Endodermal cell (in vitro differentiated cells): ENCODE measurements at regions not wholly inside any gene's neighbourhood (a gene's known extent, or its start where the extent isn't known, plus 50 kb on each side); places are given as distances from the start of the nearest gene placed in this dataset.

ENCODE experiments used
- DNase-seq: peaks from one replicate; pipeline ENCODE4 v3.0.0-alpha.2; 2017
- H3K27ac ChIP-seq: 2 replicates; pipeline ENCODE4 v1.5.1; 2013; ENCODE audit warnings: mild to moderate bottlenecking, low read depth, low read length, moderate library complexity
- H3K27me3 ChIP-seq: 2 replicates; pipeline ENCODE4 v1.6.1; 2013; ENCODE audit warnings: mild to moderate bottlenecking, low read length, moderate library complexity; ENCODE audit not compliant: insufficient read depth, control insufficient read depth, poor library complexity, severe bottlenecking
- H3K36me3 ChIP-seq: 2 replicates; pipeline ENCODE4 v1.7.0; 2013; ENCODE audit warnings: mild to moderate bottlenecking, low read length, moderate library complexity; ENCODE audit not compliant: control insufficient read depth, insufficient read depth
- H3K4me1 ChIP-seq: one replicate; pipeline ENCODE4 v1.7.0; 2013; ENCODE audit warnings: low read length; ENCODE audit not compliant: control insufficient read depth, insufficient read depth
- H3K4me3 ChIP-seq: 2 replicates; pipeline ENCODE4 v1.5.1; 2013; ENCODE audit warnings: mild to moderate bottlenecking, low read length, moderate library complexity
- H3K9ac ChIP-seq: 2 replicates; pipeline ENCODE4 v1.6.1; 2013; ENCODE audit warnings: mild to moderate bottlenecking, low read length, moderate library complexity; ENCODE audit not compliant: poor library complexity, severe bottlenecking; ENCODE audit errors: extremely low read depth
- H3K9me3 ChIP-seq: 2 replicates; pipeline ENCODE4 v1.6.1; 2013; ENCODE audit warnings: mild to moderate bottlenecking, low read length, moderate library complexity; ENCODE audit not compliant: control insufficient read depth
- H3K27ac Mint-ChIP-seq: 2 replicates; pipeline ENCODE4 v1.8.0; 2020; ENCODE audit warnings: mixed read lengths
- H3K27me3 Mint-ChIP-seq: 2 replicates; pipeline ENCODE4 v1.8.0; 2021; ENCODE audit warnings: mild to moderate bottlenecking, mixed read lengths; ENCODE audit not compliant: insufficient read depth
- H3K36me3 Mint-ChIP-seq: 2 replicates; pipeline ENCODE4 v1.8.0; 2020; ENCODE audit warnings: low read depth, mixed read lengths
- H3K4me1 Mint-ChIP-seq: 2 replicates; pipeline ENCODE4 v1.8.0; 2020; ENCODE audit warnings: mixed read lengths
- H3K4me3 Mint-ChIP-seq: 2 replicates; pipeline ENCODE4 v1.8.0; 2020; ENCODE audit warnings: mild to moderate bottlenecking, moderate library complexity, mixed read lengths
- H3K9me3 Mint-ChIP-seq: 2 replicates; pipeline ENCODE4 v1.8.0; 2020; ENCODE audit warnings: mild to moderate bottlenecking, mixed read lengths
- WGBS, 2 experiments: methylation state at CpG; one replicate each; pipeline versions ENCODE4 v1.1.5 to v1.1.7; 2013; ENCODE audit warnings: missing lambda C conversion rate in 2 of 2, mixed read lengths in 1 of 2; ENCODE audit not compliant: insufficient coverage in 1 of 2, insufficient read length in 1 of 2; 5-methylcytosine and 5-hydroxymethylcytosine counted together
- TF ChIP-seq, protein P1 (sequence below): fragments of 200-600 bp; sonication (generic); conservative IDR thresholded peaks from 2 replicates; pipeline ENCODE4 v1.5.0; 2021; ENCODE audit warnings: antibody characterized with exemption, mild to moderate bottlenecking

DNA sequence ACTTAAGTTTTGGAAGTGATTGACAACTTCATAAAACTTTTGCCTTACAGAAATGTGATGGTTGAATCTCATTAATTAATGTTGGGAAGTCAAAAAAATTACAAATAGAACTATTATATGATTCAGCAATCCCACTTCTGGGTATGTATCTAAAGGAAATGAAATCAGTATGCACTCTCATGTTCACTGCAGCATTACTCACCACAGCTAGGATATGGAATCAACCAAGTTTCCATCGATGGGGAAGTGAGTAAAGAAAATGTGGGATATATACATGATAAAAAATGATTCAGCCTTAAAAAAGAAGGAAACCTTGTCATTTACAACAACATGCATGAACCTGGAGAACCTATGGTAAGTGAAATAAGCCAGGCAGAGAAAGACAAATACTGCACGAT lies 112.4 kb upstream of the WDR75 start:
- no peaks in the 10 kb centered on the region for H3K27me3 ChIP-seq
- H3K27ac ChIP-seq: no peak overlapping the region
- H3K9me3 Mint-ChIP-seq: peaks cover 24% of the 10 kb centered on the region
- H3K27me3 Mint-ChIP-seq: no peaks in the 10 kb centered on the region
- H3K4me3 ChIP-seq: no peak overlapping the region
- no peaks in the 10 kb centered on the region for H3K36me3 Mint-ChIP-seq
- no peaks in the 10 kb centered on the region for H3K4me1 ChIP-seq
- no peaks in the 10 kb centered on the region for H3K36me3 ChIP-seq
- DNase-seq: no peak
- H3K9me3 ChIP-seq: peaks cover 14% of the 10 kb centered on the region
- H3K27ac Mint-ChIP-seq: no peak overlapping the region
- TF ChIP-seq, protein P1, sequence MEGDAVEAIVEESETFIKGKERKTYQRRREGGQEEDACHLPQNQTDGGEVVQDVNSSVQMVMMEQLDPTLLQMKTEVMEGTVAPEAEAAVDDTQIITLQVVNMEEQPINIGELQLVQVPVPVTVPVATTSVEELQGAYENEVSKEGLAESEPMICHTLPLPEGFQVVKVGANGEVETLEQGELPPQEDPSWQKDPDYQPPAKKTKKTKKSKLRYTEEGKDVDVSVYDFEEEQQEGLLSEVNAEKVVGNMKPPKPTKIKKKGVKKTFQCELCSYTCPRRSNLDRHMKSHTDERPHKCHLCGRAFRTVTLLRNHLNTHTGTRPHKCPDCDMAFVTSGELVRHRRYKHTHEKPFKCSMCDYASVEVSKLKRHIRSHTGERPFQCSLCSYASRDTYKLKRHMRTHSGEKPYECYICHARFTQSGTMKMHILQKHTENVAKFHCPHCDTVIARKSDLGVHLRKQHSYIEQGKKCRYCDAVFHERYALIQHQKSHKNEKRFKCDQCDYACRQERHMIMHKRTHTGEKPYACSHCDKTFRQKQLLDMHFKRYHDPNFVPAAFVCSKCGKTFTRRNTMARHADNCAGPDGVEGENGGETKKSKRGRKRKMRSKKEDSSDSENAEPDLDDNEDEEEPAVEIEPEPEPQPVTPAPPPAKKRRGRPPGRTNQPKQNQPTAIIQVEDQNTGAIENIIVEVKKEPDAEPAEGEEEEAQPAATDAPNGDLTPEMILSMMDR: no peak
- H3K4me1 Mint-ChIP-seq: no peaks in the 10 kb centered on the region
- no peak overlapping the region for H3K4me3 Mint-ChIP-seq
- no peak overlapping the region for H3K9ac ChIP-seq
- 99% methylated on average over 2 of the region's 2 CpGs; no CpG with 5 or more reads in 1 of the 2 experiments for WGBS, 2 experiments

DNA sequence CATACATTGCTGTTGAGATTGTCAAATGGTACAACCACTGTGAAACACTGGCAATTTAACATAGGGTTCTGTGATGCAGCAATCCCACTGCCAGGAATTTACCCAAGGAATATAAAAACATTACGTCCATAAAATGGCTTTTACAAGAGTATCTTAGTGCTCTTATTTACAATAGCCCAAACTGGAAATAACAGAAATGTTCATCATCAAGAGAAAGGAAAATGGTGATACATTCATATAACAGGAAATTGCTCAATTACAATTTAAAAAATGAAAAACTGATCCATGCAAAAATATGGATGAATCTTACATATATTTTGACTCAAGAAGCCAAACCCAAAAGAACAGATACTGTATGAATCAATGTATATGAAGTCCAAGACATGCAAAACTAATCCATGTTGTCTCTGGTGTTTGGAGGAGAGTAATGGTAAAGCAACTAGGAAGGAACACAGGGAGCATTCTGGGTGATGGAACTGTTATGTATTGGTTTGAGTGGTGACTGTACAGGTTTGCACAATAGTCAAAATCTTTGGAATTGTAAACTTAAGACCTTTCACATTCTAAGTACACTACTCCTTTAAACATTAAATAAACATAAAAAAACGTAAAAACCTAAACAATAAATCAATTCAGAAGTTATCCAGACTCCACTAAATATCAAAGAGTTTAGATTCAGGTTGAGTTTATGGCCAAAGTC lies 104.8 kb upstream of the WDR75 start:
- no peak overlapping the region for H3K27ac ChIP-seq
- H3K9ac ChIP-seq: no peak overlapping the region
- Mint-ChIP-seq H3K27me3 (no peaks in the 10 kb centered on the region), H3K4me1 (no peaks in the 10 kb centered on the region), H3K36me3 (peaks cover 7% of the 10 kb centered on the region), H3K4me3 (no peak overlapping the region), H3K9me3 (peaks cover 26% of the 10 kb centered on the region), H3K27ac (no peak overlapping the region)
- TF ChIP-seq, protein P1: no peak
- peaks cover 42% of the 10 kb centered on the region for H3K9me3 ChIP-seq
- WGBS, 2 experiments: 88 to 100% methylated on average over 1 to 2 of the region's 2 CpGs
- no peaks in the 10 kb centered on the region for H3K27me3 ChIP-seq
- DNase-seq: no peak
- no peaks in the 10 kb centered on the region for H3K36me3 ChIP-seq
- no peaks in the 10 kb centered on the region for H3K4me1 ChIP-seq
- no peak overlapping the region for H3K4me3 ChIP-seq

DNA sequence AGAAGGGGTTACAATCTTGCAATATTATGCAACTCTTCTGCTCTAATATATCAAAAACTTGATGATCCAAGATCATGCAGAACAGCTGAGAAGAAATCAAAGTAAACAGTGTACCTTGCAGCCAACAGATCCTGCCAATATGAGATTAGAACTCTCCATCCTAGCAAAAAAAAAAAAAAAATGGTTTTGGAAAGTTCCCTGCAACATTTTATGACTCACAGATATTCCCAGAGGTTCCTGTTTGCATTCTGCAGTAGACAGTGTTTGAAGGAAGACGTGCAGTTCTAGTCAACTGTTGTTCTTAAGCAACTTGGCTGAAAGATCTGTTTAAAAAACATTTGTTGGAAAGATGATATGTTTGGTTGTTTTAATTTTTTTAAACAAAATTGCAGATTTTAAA lies 103.6 kb upstream of the WDR75 start:
- no peaks in the 10 kb centered on the region for H3K4me1 Mint-ChIP-seq
- no peaks in the 10 kb centered on the region for H3K27me3 Mint-ChIP-seq
- H3K9ac ChIP-seq: no peak overlapping the region
- no peaks in the 10 kb centered on the region for H3K36me3 ChIP-seq
- H3K27me3 ChIP-seq: no peaks in the 10 kb centered on the region
- no peak overlapping the region for H3K4me3 ChIP-seq
- 85% methylated on average over 1 of the region's 1 CpG; no CpG with 5 or more reads in 1 of the 2 experiments for WGBS, 2 experiments
- peaks cover 29% of the 10 kb centered on the region for H3K9me3 Mint-ChIP-seq
- H3K27ac ChIP-seq: no peak overlapping the region
- no peaks in the 10 kb centered on the region for H3K4me1 ChIP-seq
- DNase-seq: no peak
- TF ChIP-seq, protein P1: no peak
- peaks cover 7% of the 10 kb centered on the region for H3K36me3 Mint-ChIP-seq
- no peak overlapping the region for H3K27ac Mint-ChIP-seq
- H3K4me3 Mint-ChIP-seq: no peak overlapping the region
- peaks cover 43% of the 10 kb centered on the region for H3K9me3 ChIP-seq
